ENCODE measurements at regions not wholly inside any gene's neighbourhood (a gene's known extent, or its start where the extent isn't known, plus 50 kb on each side); places are given as distances from the start of the nearest gene placed in this dataset.

DNA sequence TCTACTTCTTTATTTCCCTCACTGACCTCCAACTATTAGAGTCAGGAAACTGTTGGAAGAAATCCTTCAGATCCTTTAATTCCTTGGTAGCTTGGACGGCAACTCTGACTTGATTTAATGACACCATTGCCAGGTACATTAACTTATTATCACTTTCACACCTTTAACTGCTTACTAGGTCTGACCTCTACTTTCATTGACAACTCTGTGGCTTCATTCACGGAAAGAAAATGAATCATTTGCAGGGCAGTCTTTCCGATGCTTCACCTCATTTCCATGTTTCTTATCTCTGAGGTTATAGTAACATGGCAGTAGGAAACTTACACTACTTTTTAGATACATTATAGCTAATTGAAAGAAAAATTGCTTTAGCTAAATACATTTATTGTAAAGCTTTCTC, 82.6 kb upstream of the PDGFD start:
- no peak overlapping the region for H3K56ac ChIP-seq (ENCODE audit: extremely low read depth, insufficient read depth, low read length)
- ChIA-PET POLR2A (ENCODE audit: unreplicated experiment) (no interaction called here), CTCF (no interaction called here)
- in situ Hi-C loops (cut with MboI; ENCODE audit: low sequenced_read_pairs) (no loop called here), dilution Hi-C loops (cut with HindIII; ENCODE audit: low sequenced_read_pairs, unreplicated experiment) (no loop called here), intact Hi-C loops (cut with micrococcal nuclease) (loop anchor here (10.0 kb wide), 1 partner anchor 322 kb away; no protein-coding TSS in a partner anchor)
- H3K79me1 ChIP-seq (ENCODE audit: low read depth in 1 of 2, low read length in 2 of 2), result no peaks in the 10 kb centered on the region
- H2AK9ac ChIP-seq (replicated peaks; ENCODE audit: low read depth, low read length, poor library complexity), result no peak overlapping the region
- H3K4me1 ChIP-seq (ENCODE audit: control insufficient read depth, insufficient read depth, low read length), result no peaks in the 10 kb centered on the region
- no peak overlapping the region for H3K23ac ChIP-seq (ENCODE audit: low read depth, low read length)
- H3K9ac ChIP-seq (ENCODE audit: low read depth, low read length), result no peak overlapping the region
- H3K9me1 ChIP-seq (ENCODE audit: insufficient read depth, low read length), result no peaks in the 10 kb centered on the region
- H2AK5ac ChIP-seq (ENCODE audit: low read depth, low read length), result no peak overlapping the region
- H3K4me3 ChIP-seq (ENCODE audit: insufficient read depth, low read depth, low read length), result no peak overlapping the region
- no peak overlapping the region for H2BK5ac ChIP-seq (ENCODE audit: low read depth, low read length, poor library complexity, severe bottlenecking)
- H4K20me1 ChIP-seq (ENCODE audit: insufficient read depth, low read length), result no peaks in the 10 kb centered on the region
- H2BK15ac ChIP-seq (ENCODE audit: low read depth, low read length), result no peak overlapping the region
- H2AFZ ChIP-seq (replicated peaks; ENCODE audit: low read length, poor library complexity), result no peak overlapping the region
- no peaks in the 10 kb centered on the region for H3K27me3 ChIP-seq (ENCODE audit: control insufficient read depth, insufficient read depth, low read length)
- H3K18ac ChIP-seq (ENCODE audit: low read depth, low read length), result no peak overlapping the region
- WGBS, 2 experiments (ENCODE audit: extremely low coverage in 2 of 2, insufficient read length in 1 of 2), result 71% methylated on average over 1 of the region's 3 CpGs; no CpG with 5 or more reads in 1 of the 2 experiments
- ATAC-seq (ENCODE audit: low read depth), result no peak
- H3K9me3 ChIP-seq (ENCODE audit: control insufficient read depth, insufficient read depth, low read length), result no peaks in the 10 kb centered on the region
- H4K8ac ChIP-seq (ENCODE audit: low read depth in 2 of 2, low read length in 2 of 2), result no peak overlapping the region
- no peak overlapping the region for H4K5ac ChIP-seq (ENCODE audit: low read depth, low read length)
- TF ChIP-seq BHLHE40 (IDR thresholded peaks at IDR 0.05; ENCODE audit: low read depth, low read length) (no peak), USF2 (IDR thresholded peaks at IDR 0.05; ENCODE audit: low read depth, low read length) (no peak), RCOR1 (IDR thresholded peaks at IDR 0.05; ENCODE audit: insufficient replicate concordance, low read length) (no peak), RAD21 (IDR thresholded peaks at IDR 0.05; ENCODE audit: low read length) (no peak), MAFK (IDR thresholded peaks at IDR 0.05; ENCODE audit: low read depth, low read length) (no peak), NFE2L2 (IDR thresholded peaks at IDR 0.05; ENCODE audit: low read depth, low read length) (no peak), FOS (IDR thresholded peaks at IDR 0.05; ENCODE audit: low read depth, low read length) (no peak), MXI1 (IDR thresholded peaks at IDR 0.05; ENCODE audit: borderline replicate concordance, low read depth, low read length) (no peak), CHD1 (IDR thresholded peaks at IDR 0.05; ENCODE audit: low read depth, low read length) (no peak), RFX5 (IDR thresholded peaks at IDR 0.05; ENCODE audit: low read depth, low read length) (no peak)
- TF ChIP-seq, protein P1, sequence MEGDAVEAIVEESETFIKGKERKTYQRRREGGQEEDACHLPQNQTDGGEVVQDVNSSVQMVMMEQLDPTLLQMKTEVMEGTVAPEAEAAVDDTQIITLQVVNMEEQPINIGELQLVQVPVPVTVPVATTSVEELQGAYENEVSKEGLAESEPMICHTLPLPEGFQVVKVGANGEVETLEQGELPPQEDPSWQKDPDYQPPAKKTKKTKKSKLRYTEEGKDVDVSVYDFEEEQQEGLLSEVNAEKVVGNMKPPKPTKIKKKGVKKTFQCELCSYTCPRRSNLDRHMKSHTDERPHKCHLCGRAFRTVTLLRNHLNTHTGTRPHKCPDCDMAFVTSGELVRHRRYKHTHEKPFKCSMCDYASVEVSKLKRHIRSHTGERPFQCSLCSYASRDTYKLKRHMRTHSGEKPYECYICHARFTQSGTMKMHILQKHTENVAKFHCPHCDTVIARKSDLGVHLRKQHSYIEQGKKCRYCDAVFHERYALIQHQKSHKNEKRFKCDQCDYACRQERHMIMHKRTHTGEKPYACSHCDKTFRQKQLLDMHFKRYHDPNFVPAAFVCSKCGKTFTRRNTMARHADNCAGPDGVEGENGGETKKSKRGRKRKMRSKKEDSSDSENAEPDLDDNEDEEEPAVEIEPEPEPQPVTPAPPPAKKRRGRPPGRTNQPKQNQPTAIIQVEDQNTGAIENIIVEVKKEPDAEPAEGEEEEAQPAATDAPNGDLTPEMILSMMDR (conservative IDR thresholded peaks at IDR 0.05; ENCODE audit: low read depth, low read length), result no peak
- H4K91ac ChIP-seq (ENCODE audit: insufficient read depth, low read depth, low read length), result no peak overlapping the region
- H3K14ac ChIP-seq (replicated peaks; ENCODE audit: low read depth, low read length), result no peak overlapping the region
- no peak overlapping the region for H2BK20ac ChIP-seq (ENCODE audit: low read depth, low read length)
- DNase-seq, result no peak
- no peak overlapping the region for H2BK120ac ChIP-seq (ENCODE audit: low read depth, low read length)
- H3K36me3 ChIP-seq (ENCODE audit: control insufficient read depth, insufficient read depth, low read length), result no peaks in the 10 kb centered on the region
- BruUV-seq (replicated peaks), result no TSS peak
- no peak overlapping the region for H3K27ac ChIP-seq (ENCODE audit: insufficient read depth, low read length)
- H3K4me2 ChIP-seq (ENCODE audit: low read depth, low read length), result no peak overlapping the region
- H3K4ac ChIP-seq (ENCODE audit: low read depth, low read length), result no peak overlapping the region

Measured in IMR-90 (cell line).